Erythroblast (primary cell): ENCODE measurements at regions not wholly inside any gene's neighbourhood (a gene's known extent, or its start where the extent isn't known, plus 50 kb on each side); places are given as distances from the start of the nearest gene placed in this dataset.

Experiments
- GATA1 ChIP-seq: IDR thresholded peaks from 2 replicates; pipeline ENCODE4 v1.6.1; 2011; ENCODE audit warnings: low read depth, mild to moderate bottlenecking, control low read depth, low read length, moderate library complexity
- POLR2A ChIP-seq: IDR thresholded peaks from 2 replicates; pipeline ENCODE4 v1.6.1; 2011; ENCODE audit warnings: mild to moderate bottlenecking, low read length

GRCh38 chr18:56067969-56068671, 480.1 kb upstream of the TCF4 start:
- no peak for TF ChIP-seq POLR2A
- TF ChIP-seq GATA1: no peak
